ENCODE measurements at regions not wholly inside any gene's neighbourhood (a gene's known extent, or its start where the extent isn't known, plus 50 kb on each side); places are given as distances from the start of the nearest gene placed in this dataset.
"Not testable (repeated sequence)": the region's sequence is repeated elsewhere in the genome, so short reads cannot be mapped to it uniquely, and the experiment has no call there.

DNA sequence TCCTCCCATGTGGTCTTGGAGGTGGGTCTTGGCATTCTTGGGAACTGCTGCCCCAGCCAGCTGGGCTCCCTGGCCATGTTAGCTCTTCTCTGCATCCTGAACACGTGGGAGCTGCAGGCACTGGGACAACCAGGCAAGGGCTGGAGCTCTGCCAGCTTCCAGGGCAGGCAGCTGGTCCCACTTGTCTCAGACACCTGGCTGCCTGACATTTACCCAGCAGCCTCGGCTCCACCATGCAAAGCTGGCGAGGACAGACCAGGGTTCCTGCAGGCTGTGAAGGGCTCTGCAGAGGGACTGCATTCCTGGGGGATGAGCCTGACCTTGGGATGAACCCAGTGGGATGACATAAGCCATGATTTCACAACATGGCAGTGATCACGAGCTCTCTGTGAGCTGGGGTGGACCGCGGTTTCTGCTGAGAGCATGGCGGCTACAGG lies 99.0 kb upstream of the TSHZ3 start:
- peak; percentile 71 for DNase-seq

DNA sequence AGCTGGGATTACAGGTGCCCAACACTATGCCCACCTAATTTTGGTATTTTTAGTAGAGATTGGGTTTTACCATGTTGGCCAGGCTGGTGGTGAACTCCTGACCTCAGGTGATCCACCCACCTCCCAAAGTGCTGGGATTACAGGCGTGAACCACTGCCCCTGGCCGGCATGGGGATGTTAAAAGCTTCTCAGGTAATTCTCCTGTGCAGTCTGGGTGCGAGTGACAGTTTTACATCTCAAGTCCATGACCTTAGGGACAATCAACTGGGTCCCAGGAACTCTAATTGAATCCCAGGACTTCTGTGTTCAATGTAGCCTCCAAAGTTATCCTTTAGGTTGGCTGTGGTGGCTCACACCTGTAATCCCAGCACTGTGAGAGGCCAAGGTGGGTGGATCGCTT lies 100.1 kb upstream of the TSHZ3 start:
- DNase-seq = no peak

DNA sequence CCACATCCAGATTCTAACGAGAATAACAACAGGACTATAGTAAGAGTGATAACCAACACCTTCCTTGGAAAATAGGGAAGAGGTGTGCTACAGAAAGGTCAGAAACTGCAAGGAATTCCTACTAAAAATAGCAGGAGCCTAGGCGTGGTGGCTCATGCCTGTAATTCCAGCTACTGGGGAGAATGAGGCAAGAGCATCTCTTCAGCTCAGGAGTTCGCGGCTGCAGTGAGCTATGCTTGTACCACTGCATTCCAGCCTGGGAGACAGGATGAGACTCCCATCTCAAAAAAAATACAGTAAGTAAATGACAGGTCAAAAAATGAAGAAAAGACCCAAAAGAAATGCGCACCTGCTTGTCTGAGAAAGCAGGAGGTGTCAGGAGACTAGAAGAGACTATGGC lies 101.5 kb upstream of the TSHZ3 start:
- DNase-seq = no peak

DNA sequence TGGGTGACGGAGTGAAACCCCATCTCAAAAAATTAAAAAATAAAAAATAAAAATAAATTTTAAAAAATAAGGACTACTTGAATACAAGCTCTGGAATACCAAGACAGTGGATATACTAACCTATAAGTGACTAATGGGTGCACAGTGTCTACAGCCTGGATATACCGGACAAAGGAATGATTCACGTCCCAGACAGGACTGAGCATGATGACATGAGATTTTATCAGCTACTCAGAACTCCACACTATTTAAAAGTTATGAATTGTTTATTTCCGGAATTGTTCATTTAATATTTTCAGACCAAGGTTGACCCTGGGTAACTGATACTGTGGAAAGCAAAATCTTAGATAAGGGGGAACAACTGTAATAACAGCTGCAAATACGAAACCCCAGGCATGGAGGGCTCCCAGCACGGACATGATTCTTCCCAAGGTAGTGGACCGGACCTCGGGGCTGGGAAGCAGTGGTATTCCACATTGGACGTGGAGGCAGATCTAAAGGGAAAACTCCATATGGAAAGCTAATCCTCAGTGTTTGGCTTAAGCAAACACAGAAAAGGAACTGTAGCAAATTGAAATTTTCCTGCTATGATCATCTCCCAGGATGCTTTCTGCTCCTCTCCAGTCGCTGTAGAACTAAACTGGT lies 102.6 kb upstream of the TSHZ3 start:
- DNase-seq = no peak

DNA sequence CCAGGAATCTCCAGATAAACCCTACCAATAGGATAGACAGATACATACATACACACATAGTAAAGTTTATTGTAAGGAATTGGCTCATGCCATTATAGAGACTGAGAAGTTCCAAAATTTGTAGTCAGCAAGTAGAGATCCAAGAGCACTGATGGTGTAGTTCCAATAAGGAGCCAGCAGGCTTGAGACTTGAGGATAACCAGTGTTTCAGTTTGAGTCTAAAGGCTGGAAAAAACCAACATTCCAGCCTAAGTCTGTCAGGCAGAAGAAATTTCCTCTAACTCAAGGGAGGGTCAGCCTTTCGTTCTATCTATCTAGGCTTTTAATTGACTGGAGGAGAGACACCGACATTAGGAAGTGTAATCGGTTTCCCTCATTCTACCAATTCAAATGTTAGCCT lies 110.2 kb upstream of the TSHZ3 start:
- DNase-seq = no peak

DNA sequence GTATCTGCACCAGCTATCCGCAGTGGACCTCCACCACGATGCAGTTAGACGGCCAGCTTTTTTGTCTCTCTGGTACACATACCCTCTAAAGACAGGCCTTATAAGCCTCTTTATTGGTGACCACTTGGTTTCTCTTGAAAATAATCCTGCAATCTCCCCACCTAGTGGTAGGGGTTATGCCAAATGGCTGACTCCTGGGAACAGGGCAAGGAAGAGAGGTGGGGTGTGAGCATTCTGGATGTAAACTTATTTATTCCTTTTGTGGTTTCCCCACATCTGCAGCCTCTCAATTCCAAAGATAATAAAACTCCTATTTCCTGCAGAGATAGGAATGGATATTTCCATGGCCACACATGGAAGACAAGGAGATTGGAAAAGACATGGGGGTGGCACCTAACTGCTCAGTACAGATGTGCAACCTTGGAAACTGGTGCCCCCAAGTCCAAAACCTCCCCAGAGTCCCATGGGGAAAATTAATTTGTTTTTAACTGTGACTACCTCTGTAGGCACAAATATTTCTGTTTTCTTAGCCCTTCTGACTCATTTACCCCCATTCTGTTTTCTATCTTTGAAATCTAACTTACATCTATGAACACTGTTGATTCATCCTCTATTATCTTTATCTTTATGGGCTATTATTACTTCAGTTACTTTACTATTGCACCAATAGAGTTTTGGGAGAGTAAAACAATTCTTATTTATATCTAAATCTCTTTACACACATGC lies 112.7 kb upstream of the TSHZ3 start:
- DNase-seq = peak; percentile 4

DNA sequence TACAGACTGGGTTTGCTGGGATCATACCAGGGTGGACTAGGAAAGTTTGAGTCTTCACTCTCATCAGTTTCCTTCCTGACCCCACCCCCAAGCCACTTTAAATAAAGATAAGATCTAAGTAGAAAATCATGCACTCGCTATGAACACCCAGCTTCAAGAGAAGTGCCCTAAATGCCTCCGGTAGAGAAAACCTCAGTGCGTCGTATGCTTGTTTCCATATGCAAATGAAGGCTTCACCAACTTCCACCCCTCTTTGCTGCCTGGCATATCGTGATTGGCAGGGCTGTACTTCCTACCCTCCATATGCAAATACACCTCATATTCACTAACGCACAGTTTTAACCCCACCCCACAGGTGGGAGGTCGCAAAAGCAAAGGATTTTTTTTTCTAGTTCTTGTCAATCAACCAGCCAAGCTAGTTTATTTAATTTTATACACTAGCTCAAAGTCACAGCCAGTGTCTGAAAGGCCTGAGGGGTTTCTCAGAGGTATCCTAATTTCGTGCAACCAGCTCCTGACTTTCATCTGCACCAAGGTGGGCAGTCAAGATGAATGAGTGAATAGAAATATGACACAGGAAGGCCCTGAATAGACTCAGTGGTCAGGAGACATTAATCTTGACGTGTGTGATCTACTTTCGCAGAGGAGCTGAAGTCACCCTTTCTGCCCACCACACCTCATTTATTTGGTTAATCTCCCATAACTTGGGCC lies 121.1 kb upstream of the TSHZ3 start:
- DNase-seq = no peak

DNA sequence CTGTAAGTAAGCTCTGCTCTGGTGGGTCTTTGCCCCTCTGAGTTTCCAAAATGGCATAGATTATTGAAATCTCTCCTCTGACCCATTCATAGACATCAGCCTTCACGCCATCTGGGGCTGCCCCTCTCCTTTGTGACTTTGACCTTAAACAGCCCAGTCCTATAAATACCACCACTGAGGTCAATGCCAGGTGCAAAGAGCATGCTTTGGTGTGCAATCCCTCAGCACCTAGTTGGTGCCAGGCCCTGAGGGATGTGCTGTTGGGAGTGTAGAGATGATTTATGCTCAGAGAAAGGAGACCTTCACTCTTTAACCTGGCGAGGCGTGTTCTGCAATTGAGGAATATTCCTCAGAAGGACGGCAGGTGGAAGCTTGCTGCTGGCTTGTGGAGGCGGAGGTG lies 121.7 kb upstream of the TSHZ3 start:
- no peak for DNase-seq

DNA sequence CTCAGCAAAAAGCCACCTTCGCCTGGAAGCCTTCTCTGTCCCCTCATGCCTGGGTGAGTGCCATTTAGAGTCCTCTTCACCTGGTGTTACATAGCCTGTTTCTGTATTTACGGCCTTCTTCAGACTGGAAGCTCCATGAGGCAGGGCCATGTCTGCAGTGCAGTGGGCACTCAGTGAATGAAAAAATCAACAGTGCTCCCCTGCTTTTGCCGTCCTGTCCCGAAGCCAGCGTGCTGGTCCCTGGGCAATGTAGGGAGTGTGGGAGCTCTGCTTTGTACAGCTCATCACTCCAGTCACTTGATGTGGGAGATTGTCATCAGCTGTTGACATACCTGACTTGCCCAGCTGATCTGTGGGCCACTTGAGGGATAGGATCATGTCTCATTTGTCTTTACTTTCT lies 129.0 kb upstream of the TSHZ3 start:
- DNase-seq = no peak

DNA sequence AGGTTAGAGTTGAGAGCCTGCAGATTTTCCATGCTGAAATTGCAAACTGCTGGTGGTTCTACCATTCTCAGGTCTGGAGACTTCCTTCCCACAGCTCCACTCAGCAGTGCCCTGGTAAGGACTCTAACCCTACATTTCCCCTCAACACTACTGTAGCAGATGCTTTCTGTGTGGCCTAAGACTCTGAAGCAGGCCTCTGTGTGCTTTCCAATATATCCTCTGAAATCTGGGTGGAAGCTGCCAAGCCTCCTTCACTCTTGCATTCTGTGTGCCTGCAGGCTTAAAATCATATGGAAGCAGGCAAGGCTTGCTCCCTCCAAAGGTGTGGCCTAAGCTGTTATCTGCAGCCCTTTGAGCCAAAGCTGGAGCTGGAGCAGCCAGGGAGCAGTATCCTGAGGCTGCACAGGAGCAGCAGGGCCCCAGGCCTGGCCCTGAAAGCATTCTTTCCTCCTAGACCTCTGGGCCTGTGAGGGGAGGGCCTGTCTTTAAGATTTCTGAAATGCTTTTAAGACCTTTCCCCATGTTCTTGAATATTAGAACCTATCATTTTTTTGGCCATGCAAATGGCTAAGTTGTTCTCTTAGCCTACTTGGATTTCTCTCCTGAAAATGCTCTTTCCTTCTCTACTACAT lies 134.1 kb upstream of the TSHZ3 start:
- DNase-seq = no peak

DNA sequence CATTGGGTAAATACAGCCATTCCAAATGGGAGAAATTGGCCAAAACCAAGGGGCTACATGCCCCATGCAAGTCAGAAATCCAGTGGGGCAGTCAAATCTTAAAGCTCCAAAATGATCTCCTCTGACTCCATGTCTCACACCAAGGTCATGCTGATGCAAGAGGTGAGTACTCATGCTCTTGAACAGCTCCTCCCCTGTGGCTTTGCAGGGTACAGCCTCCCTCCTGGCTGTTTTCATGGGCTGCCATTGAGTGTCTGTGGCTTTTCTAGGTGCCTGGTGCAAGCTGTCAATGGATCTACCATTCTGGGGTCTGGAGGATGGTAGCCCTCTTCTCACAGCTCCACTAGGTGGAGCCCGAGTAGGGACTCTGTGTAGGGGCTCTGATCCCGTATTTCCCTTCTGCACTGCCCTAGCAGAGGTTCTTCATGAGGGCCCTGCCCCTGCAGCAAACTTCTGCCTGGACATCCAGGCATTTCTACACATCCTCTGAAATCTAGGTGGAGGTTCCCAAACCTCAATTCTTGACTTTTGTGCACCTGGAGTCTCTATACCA lies 135.7 kb upstream of the TSHZ3 start:
- not testable (repeated sequence) for DNase-seq

DNA sequence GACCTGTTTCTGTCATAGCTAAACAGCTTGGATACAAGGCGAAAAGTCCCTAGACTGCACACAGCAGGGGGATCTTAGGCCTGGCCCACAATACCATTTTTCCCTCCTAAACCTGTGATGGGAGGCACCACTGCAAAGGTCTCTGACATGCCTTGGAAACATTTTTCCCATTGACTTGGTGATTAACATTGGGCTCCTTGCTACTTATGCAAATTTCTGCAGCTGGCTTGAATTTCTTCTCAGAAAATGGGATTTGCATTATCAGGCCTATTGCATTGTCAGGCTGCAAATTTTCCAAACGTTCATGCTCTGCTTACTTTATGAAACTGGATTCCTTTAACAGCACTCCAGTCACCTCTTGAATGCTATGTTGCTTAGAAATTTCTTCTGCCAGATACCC lies 136.2 kb upstream of the TSHZ3 start:
- no peak for DNase-seq

DNA sequence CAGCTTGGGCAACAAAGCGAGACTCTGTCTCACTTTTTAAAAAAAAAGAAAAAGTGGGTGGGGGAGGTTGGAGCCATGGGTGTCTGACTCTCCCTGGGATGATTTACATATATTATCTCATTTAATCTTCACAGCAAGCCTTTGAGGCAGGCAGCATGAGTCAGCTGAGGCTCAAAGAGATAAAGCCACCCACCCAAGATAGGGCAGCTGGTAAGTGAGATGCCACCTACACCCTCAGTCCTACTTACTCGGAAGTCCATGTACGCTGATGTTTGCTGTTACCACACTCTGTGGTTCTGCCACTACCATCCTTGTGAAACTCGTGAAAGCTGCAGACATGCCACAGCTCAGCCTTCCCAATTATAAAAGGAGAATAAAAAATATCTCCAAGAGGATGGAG lies 142.0 kb upstream of the TSHZ3 start:
- no peak for DNase-seq

DNA sequence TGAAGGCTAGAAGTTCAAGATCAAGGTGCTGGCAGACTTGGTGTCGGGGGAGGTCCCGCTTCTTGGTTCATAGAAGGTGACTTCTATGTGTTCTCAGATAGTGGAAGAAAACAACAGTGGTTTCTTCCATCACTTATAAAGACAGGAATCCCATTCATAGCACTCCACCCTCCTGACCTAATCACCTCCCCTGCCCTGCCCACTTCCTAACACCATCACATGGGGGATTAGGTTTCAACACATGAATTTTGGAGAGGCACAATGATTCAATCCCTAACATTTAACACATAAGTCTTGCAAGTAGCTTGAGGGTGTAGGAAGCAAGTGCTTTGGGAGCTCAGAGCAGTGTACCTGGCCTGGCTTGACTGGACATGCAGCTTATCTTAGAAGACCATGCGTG lies 142.8 kb upstream of the TSHZ3 start:
- no peak for DNase-seq

DNA sequence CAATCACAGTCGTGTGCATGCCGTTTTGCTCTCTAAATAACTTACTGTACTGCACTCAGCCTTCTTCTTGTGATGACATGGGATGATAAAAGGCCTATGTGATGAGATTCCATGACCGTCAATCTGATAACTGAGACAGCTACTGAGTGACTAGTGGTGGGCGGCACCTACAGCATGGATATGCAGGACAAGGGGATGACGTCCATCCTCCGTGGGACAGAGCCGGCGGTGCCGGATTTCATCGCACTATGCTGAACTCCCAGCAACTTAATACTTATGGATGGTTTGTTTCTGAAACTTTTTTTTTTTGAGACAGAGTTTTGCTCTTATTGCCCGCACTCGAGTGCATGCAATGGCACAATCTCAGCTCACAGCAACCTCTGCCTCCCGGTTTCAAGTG lies 146.8 kb upstream of the TSHZ3 start:
- no peak for DNase-seq

DNA sequence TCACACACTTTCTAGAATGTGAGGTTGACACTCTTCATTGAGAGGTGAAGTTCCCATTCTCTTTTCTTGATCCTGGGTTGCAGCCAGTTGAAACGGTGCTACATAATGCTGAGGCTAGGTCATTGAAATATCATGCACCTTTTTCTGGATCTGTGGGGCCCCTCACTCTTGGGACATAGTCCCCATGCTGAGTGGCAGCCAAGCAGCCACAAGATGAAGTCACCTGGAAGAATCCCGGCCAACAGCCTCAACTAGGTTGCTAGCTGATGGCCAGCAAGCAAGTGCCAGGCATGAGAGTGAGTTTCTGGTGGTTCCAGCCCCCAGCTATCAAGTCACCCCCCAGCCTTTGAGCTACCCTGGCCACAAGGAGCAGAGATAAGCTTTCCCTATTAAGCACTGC lies 148.5 kb upstream of the TSHZ3 start:
- no peak for DNase-seq

DNA sequence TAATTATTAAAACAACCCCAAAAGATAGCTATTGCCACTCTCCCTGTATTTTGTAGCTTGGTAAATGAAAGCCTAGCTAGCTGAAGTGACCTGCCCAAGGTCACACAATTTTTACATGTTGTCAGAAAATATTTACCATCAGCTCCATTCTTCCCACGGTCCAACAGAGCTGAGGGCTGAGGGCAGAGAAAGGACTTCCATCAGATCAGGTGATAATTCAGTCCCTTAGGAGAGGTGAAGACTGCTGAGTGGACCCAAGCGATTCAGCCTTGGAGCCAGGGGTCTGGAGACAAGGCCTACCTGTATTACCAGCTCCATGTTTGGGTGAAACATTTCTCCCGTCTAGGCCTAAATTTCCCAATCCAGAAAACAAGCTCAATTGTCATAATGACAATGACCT lies 149.5 kb upstream of the TSHZ3 start:
- no peak for DNase-seq

DNA sequence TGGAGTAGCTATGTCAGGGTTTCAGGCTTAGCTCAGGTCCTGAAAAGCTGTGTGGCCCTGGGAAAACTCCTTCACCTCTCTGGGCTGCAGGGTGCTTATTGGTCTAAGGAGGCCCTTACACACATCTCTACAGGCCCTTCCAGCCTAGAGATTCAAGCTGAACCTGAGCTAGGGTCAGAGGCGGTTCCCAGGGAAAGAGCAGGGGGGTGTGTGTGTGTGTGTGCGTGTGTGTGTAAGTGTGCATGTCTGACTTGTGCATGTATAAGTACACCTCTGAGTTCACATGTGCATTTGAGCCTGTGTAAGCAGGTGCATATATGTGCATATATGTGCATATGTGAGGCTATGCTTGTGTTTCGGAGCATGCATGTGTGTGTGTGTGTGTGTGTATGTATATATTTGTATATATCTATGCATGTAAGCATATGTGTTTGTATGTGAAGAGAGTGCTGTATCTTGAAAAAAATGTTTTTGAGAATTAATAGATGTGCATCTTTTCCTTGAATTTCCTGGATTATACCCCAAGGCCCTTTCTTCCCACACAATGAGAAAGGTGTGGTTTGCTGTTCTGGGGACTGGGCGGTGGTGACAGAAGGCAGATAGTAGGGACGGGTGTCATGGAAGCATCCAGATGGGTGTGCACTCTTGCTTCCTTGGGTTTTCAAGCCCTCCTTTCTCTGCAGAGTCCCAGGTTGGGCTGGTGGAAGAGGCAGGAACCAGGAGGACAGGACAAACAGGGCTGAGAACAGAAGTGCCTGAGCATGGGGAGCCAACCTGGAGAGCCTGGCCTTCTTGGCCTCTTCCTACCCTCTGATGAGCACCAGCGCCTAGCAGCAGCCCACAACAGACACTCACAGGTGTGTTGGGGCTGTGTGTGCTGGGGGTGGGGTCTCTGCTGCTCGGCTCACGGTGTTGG lies 150.3 kb upstream of the TSHZ3 start:
- no peak for DNase-seq

DNA sequence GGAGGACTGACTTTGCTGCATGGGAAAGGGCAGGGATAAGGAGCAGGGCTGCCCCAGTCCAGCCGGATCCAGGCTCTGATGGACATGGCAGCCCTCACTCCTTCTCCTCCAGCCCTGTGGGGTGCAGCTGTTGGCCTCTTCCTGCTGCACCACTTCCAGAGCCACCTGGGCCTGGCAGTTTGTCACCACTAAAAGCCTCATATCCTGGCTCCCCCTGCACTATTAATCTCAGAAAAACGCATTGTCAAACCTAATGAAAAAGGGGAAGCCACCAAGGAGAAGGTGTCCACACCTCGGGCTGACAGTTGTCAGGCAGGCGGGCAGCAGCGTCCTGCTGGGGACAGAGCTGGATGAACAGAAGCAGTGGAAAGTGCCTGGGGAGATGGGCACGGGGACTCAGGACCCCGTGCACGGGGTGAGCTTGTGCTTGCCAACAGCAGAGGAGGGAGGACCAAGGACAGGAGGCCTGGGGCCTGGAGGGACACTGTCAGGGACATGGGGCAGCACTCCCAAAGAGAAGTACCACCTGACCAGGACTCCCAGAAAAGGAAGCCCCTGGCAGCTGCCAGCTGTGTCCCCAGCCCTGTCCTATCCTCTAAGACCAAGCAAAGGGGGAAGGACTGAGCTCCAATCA lies 151.1 kb upstream of the TSHZ3 start:
- DNase-seq = no peak

DNA sequence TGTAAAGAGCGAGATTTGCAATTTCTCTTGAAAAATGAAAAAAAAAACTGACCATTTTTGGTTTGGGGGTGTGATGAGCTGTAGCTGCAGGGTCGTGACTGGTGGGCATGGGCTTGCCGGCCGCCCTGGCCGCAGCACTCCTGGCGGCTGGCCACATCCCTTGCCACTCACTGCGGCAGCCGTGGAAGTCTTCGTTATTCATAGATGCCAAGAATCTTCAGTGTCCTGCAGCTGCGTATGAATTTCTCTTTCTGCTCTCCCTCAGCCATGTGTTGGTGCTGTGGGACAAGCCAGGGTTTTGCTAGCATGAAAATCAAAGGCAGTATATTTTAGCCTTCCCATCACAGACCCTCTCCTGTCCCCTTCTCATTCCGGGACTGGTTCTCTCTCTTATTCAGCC lies 151.7 kb upstream of the TSHZ3 start:
- no peak for DNase-seq

DNA sequence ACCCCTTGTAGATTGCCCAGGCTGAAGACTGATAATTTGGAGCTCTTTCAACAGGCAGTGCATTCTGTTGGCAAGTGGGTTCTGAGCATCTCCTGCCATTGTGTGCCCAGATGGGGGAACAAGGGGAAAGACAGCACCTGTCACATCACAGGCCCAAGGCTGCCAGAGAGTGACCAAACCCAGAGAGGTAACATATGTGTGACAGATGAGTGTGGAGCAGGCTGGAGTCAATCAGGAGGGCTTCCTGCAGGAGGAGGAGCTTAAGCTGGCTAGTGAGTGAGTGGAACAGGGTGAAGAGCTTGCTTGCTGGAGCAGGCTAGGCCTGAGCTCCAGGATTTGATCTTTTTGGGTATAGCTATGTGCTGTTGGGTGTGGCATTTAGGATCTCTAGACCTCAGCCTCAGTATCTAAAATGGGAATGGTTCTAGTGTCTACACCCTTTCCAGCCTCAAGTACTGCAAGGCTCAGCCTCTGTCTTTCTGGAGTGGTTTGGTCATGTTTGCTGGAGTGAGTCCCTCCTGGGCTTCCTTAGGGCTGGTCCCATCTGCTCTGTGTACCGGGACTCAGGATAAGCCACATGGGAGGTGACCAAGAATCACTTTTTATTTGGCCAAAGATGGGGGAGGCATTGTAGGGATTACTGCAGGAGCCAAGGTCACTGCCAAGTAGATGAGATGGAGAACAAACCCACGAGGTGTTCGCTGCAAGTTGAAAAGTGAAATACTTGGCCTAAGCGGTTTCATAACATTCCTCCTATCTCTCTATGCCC lies 152.4 kb upstream of the TSHZ3 start:
- DNase-seq = no peak
